Nephron (organoid): ENCODE measurements at regions not wholly inside any gene's neighbourhood (a gene's known extent, or its start where the extent isn't known, plus 50 kb on each side); places are given as distances from the start of the nearest gene placed in this dataset.
"Not testable (repeated sequence)": the region's sequence is repeated elsewhere in the genome, so short reads cannot be mapped to it uniquely, and the experiment has no call there.

Source experiments
- H3K27ac Mint-ChIP-seq, 3 experiments: 2 replicates each; pipeline ENCODE4 v1.8.0; 2020; ENCODE audit warnings: mixed read lengths in 3 of 3, mild to moderate bottlenecking in 2 of 3, moderate library complexity in 1 of 3
- H3K27me3 Mint-ChIP-seq: 2 replicates; pipeline ENCODE4 v1.8.0; 2021; ENCODE audit warnings: low read depth, mild to moderate bottlenecking, moderate library complexity, mixed read lengths
- H3K36me3 Mint-ChIP-seq: 2 replicates; pipeline ENCODE4 v1.8.0; 2020; ENCODE audit warnings: low read depth, mixed read lengths
- H3K4me1 Mint-ChIP-seq: 2 replicates; pipeline ENCODE4 v1.8.0; 2020; ENCODE audit warnings: mixed read lengths
- H3K4me3 Mint-ChIP-seq, 3 experiments: 2 replicates each; pipeline ENCODE4 v1.8.0; 2020; ENCODE audit warnings: mild to moderate bottlenecking in 3 of 3, mixed read lengths in 3 of 3, moderate library complexity in 2 of 3
- H3K9me3 Mint-ChIP-seq: 2 replicates; pipeline ENCODE4 v1.8.0; 2020; ENCODE audit warnings: mixed read lengths
- TF ChIP-seq, protein P1 (sequence below), 3 experiments: fragments of 200-600 bp; sonication (generic); IDR thresholded peaks; one replicate each; pipeline ENCODE4 v1.5.0; 2021; ENCODE audit warnings: antibody characterized with exemption in 3 of 3; ENCODE audit not compliant: unreplicated experiment in 3 of 3

DNA sequence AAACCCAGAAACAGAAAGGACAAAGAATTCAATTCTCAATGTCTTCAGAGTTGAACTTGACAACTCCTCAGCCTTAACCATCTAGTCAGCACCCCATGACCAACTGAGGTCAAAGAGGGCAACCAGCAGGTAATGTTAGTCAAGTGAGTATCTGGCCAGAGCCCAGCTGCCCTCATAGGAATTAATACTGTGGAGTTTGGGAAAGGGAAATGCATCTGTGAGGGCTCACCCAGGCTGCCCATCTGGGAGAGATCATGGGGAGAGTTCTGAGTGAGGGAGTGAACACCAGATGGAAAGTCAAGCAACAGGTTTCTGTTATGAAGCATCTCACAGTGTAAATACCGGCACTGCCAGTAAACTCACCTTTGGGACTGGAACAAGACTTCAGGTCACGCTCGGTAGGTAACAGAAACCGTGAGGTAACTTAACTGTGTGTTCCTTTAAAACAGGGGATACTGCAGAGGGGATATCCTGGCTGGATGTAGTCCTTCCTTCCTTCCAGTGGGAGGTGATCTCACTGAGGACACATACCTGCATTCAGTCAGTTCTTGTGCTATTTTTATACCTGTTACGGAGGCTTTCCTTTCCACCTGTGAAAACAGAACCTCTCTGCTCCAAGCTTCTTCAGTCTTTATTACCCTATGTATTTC, 94.4 kb downstream of the DAD1 start:
- TF ChIP-seq, protein P1, sequence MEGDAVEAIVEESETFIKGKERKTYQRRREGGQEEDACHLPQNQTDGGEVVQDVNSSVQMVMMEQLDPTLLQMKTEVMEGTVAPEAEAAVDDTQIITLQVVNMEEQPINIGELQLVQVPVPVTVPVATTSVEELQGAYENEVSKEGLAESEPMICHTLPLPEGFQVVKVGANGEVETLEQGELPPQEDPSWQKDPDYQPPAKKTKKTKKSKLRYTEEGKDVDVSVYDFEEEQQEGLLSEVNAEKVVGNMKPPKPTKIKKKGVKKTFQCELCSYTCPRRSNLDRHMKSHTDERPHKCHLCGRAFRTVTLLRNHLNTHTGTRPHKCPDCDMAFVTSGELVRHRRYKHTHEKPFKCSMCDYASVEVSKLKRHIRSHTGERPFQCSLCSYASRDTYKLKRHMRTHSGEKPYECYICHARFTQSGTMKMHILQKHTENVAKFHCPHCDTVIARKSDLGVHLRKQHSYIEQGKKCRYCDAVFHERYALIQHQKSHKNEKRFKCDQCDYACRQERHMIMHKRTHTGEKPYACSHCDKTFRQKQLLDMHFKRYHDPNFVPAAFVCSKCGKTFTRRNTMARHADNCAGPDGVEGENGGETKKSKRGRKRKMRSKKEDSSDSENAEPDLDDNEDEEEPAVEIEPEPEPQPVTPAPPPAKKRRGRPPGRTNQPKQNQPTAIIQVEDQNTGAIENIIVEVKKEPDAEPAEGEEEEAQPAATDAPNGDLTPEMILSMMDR (IDR thresholded peaks at IDR 0.05; ENCODE audit: unreplicated experiment in 3 of 3), result no peak
- H3K27ac Mint-ChIP-seq, result no peak overlapping the region
- no peak overlapping the region for H3K4me3 Mint-ChIP-seq
- no peaks in the 10 kb centered on the region for H3K9me3 Mint-ChIP-seq
- no peaks in the 10 kb centered on the region for H3K27me3 Mint-ChIP-seq
- no peaks in the 10 kb centered on the region for H3K36me3 Mint-ChIP-seq
- peaks cover 59% of the 10 kb centered on the region for H3K4me1 Mint-ChIP-seq

DNA sequence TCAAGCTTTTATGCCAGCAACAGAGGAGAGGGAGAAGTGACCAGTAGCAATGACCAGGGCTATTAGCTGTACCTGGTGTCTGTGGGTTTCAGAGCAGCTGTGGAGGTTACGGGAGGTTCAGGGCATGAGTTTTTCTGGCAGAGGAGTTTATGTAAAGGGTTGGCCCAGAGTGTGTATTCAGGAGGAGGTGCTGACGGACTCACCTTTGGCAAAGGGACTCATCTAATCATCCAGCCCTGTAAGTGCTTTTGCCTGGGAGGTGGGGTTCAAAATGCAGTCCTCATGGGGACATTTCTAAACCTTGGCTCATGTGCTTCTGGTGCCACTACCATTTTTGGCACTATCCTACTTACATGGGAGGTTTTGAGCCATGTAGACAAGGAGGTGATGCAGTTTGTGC, 95.3 kb downstream of the DAD1 start:
- Mint-ChIP-seq H3K4me3 (no peak overlapping the region), H3K4me1 (peaks cover 59% of the 10 kb centered on the region), H3K36me3 (no peaks in the 10 kb centered on the region), H3K27ac (peak overlapping the region in 1 of 3 experiments; percentile 8), H3K27me3 (no peaks in the 10 kb centered on the region), H3K9me3 (no peaks in the 10 kb centered on the region)
- TF ChIP-seq, protein P1 (IDR thresholded peaks at IDR 0.05; ENCODE audit: unreplicated experiment in 3 of 3), result no peak

DNA sequence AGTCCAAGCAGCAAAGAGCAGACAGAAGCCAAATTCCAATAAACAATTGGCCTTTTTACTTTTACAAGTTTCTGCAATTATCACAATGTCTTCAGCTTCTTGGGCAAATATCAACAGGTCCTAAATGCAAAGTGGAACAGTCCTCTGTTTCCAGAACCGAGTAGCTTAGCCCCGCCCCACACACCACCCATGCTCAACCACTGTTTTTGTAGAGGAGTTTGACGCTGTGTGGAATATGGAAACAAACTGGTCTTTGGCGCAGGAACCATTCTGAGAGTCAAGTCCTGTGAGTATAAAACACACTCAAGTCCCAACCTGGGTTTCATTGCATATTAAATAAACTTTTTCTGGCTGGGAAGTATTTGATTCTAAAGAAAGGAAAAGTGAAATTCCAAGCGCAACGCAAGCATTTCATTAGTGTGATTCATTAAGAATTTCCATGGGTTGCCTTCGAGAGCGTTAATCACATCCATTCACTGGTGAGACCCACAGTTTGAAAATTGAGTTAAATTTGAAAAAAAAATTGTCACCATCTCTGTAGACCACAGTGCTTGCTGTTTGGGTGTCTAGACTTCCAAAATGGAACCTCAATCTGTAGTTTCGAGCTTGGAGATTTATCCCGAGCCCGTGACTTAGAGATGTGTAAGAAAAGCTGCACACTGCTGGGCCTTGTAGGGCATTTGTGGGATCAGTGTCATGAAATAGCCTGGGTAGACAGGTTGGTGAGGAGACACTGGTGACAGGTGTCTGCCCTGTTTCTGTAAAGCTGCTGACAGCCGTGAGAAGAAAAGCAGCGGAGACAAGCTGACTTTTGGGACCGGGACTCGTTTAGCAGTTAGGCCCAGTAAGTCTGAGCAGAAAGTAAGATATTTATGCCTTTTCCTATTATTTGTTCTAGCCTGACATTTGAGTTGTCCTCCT, 96.1 kb downstream of the DAD1 start:
- TF ChIP-seq, protein P1 (IDR thresholded peaks at IDR 0.05; ENCODE audit: unreplicated experiment in 3 of 3), result no peak
- H3K4me1 Mint-ChIP-seq, result peaks cover 66% of the 10 kb centered on the region
- H3K4me3 Mint-ChIP-seq, result no peak overlapping the region
- H3K9me3 Mint-ChIP-seq, result no peaks in the 10 kb centered on the region
- peak overlapping the region in 2 of 3 experiments; percentile 26 to 32 for H3K27ac Mint-ChIP-seq
- peaks cover 3% of the 10 kb centered on the region for H3K27me3 Mint-ChIP-seq
- H3K36me3 Mint-ChIP-seq, result no peaks in the 10 kb centered on the region

DNA sequence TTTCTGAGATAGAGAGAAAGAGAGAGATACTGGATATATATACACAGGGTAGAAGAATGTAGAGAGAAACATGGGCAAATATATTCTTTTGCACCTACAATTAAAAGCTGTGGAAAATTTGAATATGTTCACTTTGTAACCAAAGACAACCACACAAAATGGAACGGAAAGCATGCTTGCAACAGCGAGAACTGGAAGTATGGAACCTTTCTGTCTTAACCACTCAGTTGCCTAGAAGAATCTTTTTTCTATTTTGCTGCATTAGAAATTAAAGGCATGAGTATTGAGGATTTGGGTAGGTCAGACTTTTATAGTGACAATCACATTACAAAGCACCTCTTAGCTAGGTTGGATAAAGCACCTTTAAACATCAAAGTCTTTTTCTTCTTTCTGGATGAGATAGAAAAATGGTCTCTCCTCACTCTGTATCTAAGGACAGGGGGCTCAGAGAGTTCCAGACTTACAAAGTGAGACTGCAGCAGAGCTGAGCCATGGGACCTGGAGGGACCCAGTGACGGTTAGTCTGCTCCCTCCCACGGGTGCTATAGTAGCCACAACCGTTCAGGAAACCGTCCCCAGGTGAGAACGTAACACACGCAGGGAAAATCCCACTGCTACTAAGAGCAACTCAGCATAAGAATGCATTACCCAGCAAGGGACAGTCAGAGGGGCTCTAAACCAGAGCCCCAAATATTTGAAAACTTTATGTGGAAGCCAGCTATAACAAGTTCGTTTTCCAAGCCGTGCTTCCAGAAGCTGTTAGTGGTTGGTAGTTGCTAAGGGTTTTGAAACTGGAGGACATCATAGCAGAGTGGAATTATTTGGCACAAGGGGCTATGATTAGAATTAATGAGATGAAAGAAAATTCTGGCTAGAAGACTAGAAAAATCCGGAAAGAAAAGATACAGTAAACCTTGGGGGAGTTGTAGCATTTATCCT, 97.1 kb downstream of the DAD1 start:
- Mint-ChIP-seq H3K9me3 (no peaks in the 10 kb centered on the region), H3K4me1 (peaks cover 66% of the 10 kb centered on the region), H3K27me3 (peaks cover 4% of the 10 kb centered on the region), H3K4me3 (no peak overlapping the region), H3K36me3 (no peaks in the 10 kb centered on the region), H3K27ac (peak overlapping the region in 2 of 3 experiments; percentile 26 to 32)
- TF ChIP-seq, protein P1 (IDR thresholded peaks at IDR 0.05; ENCODE audit: unreplicated experiment in 3 of 3), result no peak

DNA sequence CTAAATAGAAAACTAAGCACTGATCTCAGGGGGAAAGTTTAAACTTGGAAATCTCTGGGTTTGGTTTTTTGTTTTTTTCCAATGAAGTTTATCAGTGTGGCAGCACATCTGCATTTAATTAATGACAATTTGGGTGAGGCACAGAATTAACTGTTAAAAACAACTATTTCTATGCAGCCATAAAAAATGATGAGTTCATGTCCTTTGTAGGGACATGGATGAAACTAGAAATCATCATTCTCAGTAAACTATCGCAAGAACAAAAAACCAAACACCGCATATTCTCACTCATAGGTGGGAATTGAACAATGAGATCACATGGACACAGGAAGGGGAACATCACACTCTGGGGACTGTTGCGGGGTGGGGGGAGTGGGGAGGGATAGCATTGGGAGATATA, 98.0 kb downstream of the DAD1 start:
- H3K36me3 Mint-ChIP-seq, H3K4me3 Mint-ChIP-seq, H3K27me3 Mint-ChIP-seq, H3K9me3 Mint-ChIP-seq: not testable (repeated sequence)
- peaks cover 71% of the 10 kb centered on the region for H3K4me1 Mint-ChIP-seq
- peak overlapping the region in 2 of 3 experiments; percentile 46 to 54 for H3K27ac Mint-ChIP-seq
